HEK293 (cell line): ENCODE measurements at regions not wholly inside any gene's neighbourhood (a gene's known extent, or its start where the extent isn't known, plus 50 kb on each side); places are given as distances from the start of the nearest gene placed in this dataset.
A peak's percentile ranks its signal among the peaks of the same experiment; 100 is the strongest.

Experiments
- CTCF ChIA-PET: fragments of 350-600 bp; formaldehyde crosslinking; extraction: SDS; loops from one replicate; lab custom pipeline; 2021; ENCODE audit warnings: antibody characterized with exemption; lab: Yijun Ruan, JAX
- POLR2A ChIA-PET: fragments of 300-600 bp; formaldehyde crosslinking; extraction: SDS; loops from one replicate; lab custom pipeline; 2020; ENCODE audit warnings: antibody characterized with exemption, inconsistent platforms; lab: Yijun Ruan, JAX
- H3K27ac ChIP-seq: fragments of 200-500 bp; sonication (Bioruptor generic); 2 replicates; pipeline ENCODE4 v1.5.1; 2014; ENCODE audit warnings: low read depth, low read length, control low read depth, inconsistent platforms; ENCODE audit errors: extremely low read depth
- H3K36me3 ChIP-seq, 2 experiments: fragments of 200-500 bp in 1 of 2; sonication (Bioruptor generic) in 1 of 2; 1 replicate in 1 of 2; 2 replicates in 1 of 2; pipeline ENCODE4 v1.5.1; 2014 to 2017; ENCODE audit warnings: inconsistent platforms in 2 of 2, low read length in 2 of 2; ENCODE audit not compliant: control insufficient read depth in 2 of 2, insufficient read depth in 1 of 2
- H3K4me1 ChIP-seq: fragments of 200-500 bp; sonication (Bioruptor generic); 2 replicates; pipeline ENCODE4 v1.5.1; 2014; ENCODE audit warnings: mild to moderate bottlenecking, low read length, inconsistent platforms; ENCODE audit not compliant: control insufficient read depth, insufficient read depth
- H3K4me3 ChIP-seq: 2 replicates; pipeline ENCODE4 v1.5.1; 2011; ENCODE audit warnings: low read depth, mild to moderate bottlenecking, control low read depth, low read length, moderate library complexity
- H3K9me3 ChIP-seq: fragments of 200-500 bp; sonication (Bioruptor generic); 2 replicates; pipeline ENCODE4 v1.5.1; 2014; ENCODE audit warnings: low read depth, low read length, inconsistent platforms; ENCODE audit not compliant: control insufficient read depth, insufficient read depth
- OSR2 ChIP-seq: fragments of 450-650 bp; formaldehyde crosslinking; IDR thresholded peaks from 2 replicates; pipeline ENCODE4 v1.5.1; 2016; ENCODE audit warnings: missing biosample characterization, missing genetic modification characterization
- PRDM1 ChIP-seq: fragments of 450-650 bp; formaldehyde crosslinking; IDR thresholded peaks from 2 replicates; pipeline ENCODE4; 2016; ENCODE audit warnings: missing biosample characterization, missing genetic modification characterization
- SCRT1 ChIP-seq: fragments of 450-650 bp; formaldehyde crosslinking; IDR thresholded peaks from 2 replicates; pipeline ENCODE4 v1.5.1; 2016; ENCODE audit warnings: missing biosample characterization, missing genetic modification characterization, borderline replicate concordance
- SCRT2 ChIP-seq: fragments of 450-650 bp; formaldehyde crosslinking; IDR thresholded peaks from 2 replicates; pipeline ENCODE4 v1.5.1; 2016; ENCODE audit warnings: missing biosample characterization, missing genetic modification characterization
- YY2 ChIP-seq: fragments of 450-650 bp; formaldehyde crosslinking; IDR thresholded peaks from 2 replicates; pipeline ENCODE4 v1.5.1; 2016; ENCODE audit warnings: missing biosample characterization, missing genetic modification characterization
- ZNF274 ChIP-seq, 2 experiments: fragments of 200-500 bp in 1 of 2; fragments of 450-650 bp in 1 of 2; sonication (Bioruptor generic) in 1 of 2; formaldehyde crosslinking in 1 of 2; IDR thresholded peaks; 2 replicates each; pipeline versions ENCODE4 v1.5.1 to v1.6.1; 2014 to 2016; ENCODE audit warnings: borderline replicate concordance in 1 of 2, inconsistent platforms in 1 of 2, low read length in 1 of 2, missing biosample characterization in 1 of 2, missing genetic modification characterization in 1 of 2
- ZNF324 ChIP-seq: fragments of 450-650 bp; formaldehyde crosslinking; IDR thresholded peaks from 2 replicates; pipeline ENCODE4 v1.5.1; 2016; ENCODE audit warnings: missing biosample characterization, missing genetic modification characterization
- ZNF366 ChIP-seq: fragments of 450-650 bp; formaldehyde crosslinking; conservative IDR thresholded peaks from 2 replicates; pipeline ENCODE4 v1.5.1; 2016; ENCODE audit warnings: missing biosample characterization, missing genetic modification characterization
- ZNF571 ChIP-seq: fragments of 450-650 bp; formaldehyde crosslinking; IDR thresholded peaks from 2 replicates; pipeline ENCODE4 v1.5.0; 2017; ENCODE audit warnings: missing biosample characterization, missing genetic modification characterization
- ZNF596 ChIP-seq: fragments of 450-650 bp; IDR thresholded peaks from 2 replicates; pipeline ENCODE4 v1.5.0; 2018; ENCODE audit warnings: missing biosample characterization, mild to moderate bottlenecking, missing genetic modification characterization, moderate library complexity
- ZNF654 ChIP-seq: fragments of 450-650 bp; formaldehyde crosslinking; IDR thresholded peaks from 2 replicates; pipeline ENCODE4 v1.5.1; 2016; ENCODE audit warnings: low read depth, missing biosample characterization, missing genetic modification characterization
- ZSCAN30 ChIP-seq: fragments of 450-650 bp; IDR thresholded peaks from 2 replicates; pipeline ENCODE4 v1.5.1; 2018; ENCODE audit warnings: missing biosample characterization, mild to moderate bottlenecking, missing genetic modification characterization, moderate library complexity
- TF ChIP-seq, protein P1 (sequence below): fragments of 450-650 bp; formaldehyde crosslinking; IDR thresholded peaks from 2 replicates; pipeline ENCODE4 v1.5.1; 2016; ENCODE audit warnings: missing biosample characterization, missing genetic modification characterization
- TF ChIP-seq, protein P2 (sequence below): sonication (generic); formaldehyde crosslinking; IDR thresholded peaks from 2 replicates; pipeline ENCODE4 v1.8.1; 2022; ENCODE audit warnings: mild to moderate bottlenecking, moderate library complexity, missing genetic modification reagents
- TF ChIP-seq, protein P3 (sequence below): fragments of 450-650 bp; formaldehyde crosslinking; IDR thresholded peaks from 2 replicates; pipeline ENCODE4 v1.5.1; 2016; ENCODE audit warnings: missing biosample characterization, missing genetic modification characterization
- TF ChIP-seq, protein P4 (sequence below): fragments of 450-650 bp; formaldehyde crosslinking; IDR thresholded peaks from 2 replicates; pipeline ENCODE4 v1.5.1; 2017; ENCODE audit warnings: missing biosample characterization, missing genetic modification characterization

DNA sequence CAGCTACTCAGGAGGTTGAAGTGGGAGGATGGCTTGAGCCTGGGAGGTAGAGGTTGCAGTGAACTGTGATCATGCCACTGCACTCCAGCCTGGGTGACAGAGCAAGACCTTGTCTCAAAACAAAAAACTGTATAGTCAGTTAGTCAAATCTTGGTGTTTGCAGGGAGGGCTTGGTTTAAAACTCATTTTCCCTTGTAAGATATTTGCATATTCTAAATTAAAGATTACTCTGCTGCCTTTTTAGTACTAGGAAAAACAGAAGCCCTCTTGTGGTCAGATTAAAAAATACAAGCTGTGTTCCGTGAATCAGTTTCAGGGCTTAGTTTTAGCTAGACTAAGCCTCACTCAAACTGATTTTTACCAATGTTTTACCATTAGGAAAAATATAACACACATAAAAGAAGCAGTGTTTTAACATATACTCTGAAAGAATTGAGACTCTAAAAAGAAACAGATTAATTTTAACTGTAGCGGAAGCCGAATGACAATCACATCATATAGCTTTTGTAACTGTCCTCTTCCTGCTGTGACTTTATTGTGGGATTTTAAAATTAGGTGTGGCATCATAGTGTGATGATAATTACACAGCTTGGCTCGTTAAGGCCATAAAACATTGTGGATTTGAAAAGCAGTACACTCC, 84.9 kb upstream of the BASP1 start:
- H3K4me3 ChIP-seq = no peak overlapping the region
- POLR2A ChIA-PET = interaction anchor here (1.0 to 1.2 kb wide), 4 partner anchors 11 to 196 kb away, joined by 3 to 4 read pairs (median 4); partner anchors contain the start of gene MYO10
- no peaks in the 10 kb centered on the region for H3K9me3 ChIP-seq
- H3K4me1 ChIP-seq = no peaks in the 10 kb centered on the region
- H3K27ac ChIP-seq = no peak overlapping the region
- no peaks in the 10 kb centered on the region for H3K36me3 ChIP-seq
- no peak for TF ChIP-seq ZSCAN30 (tag by site-specific recombination)
- peak; percentile 38 for TF ChIP-seq ZNF654
- TF ChIP-seq, protein P1, sequence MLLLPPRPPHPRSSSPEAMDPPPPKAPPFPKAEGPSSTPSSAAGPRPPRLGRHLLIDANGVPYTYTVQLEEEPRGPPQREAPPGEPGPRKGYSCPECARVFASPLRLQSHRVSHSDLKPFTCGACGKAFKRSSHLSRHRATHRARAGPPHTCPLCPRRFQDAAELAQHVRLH (tag by site-specific recombination) = no peak
- CTCF ChIA-PET = interaction anchor here (0.5 to 6.4 kb wide), 78 partner anchors 10 to 643 kb away, joined by 3 to 50 read pairs (median 4); partner anchors contain the start of gene MYO10

DNA sequence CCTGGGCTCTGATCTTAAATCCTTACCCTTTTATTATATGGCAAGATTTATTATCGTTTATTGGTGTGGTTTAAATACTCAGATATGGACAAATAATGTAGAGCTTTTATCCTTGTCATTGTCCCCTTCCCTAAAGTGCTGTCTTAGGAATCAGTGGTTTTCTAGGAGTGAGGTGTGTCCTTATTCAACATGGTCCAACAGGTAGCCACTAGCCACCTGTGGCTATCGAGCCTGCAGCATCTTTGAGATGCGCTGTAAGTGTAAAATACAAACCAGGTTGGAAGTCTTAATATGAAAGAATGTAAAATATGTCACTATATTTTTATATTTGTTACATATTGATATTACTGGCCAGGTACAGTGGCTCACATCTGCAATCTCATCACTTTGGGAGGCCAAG, 82.4 kb upstream of the BASP1 start:
- Histone ChIP-seq H3K27ac (no peak overlapping the region), H3K4me1 (no peaks in the 10 kb centered on the region), H3K36me3 (no peaks in the 10 kb centered on the region), H3K4me3 (no peak overlapping the region), H3K9me3 (no peaks in the 10 kb centered on the region)
- TF ChIP-seq YY2 (tag by site-specific recombination) (no peak), SCRT2 (tag by site-specific recombination) (peak; percentile 98), SCRT1 (tag by site-specific recombination) (peak; percentile 99)
- TF ChIP-seq, protein P2, sequence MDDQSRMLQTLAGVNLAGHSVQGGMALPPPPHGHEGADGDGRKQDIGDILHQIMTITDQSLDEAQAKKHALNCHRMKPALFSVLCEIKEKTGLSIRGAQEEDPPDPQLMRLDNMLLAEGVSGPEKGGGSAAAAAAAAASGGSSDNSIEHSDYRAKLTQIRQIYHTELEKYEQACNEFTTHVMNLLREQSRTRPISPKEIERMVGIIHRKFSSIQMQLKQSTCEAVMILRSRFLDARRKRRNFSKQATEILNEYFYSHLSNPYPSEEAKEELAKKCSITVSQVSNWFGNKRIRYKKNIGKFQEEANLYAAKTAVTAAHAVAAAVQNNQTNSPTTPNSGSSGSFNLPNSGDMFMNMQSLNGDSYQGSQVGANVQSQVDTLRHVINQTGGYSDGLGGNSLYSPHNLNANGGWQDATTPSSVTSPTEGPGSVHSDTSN (CRISPR knock-in tag) = no peak
- ChIA-PET CTCF (interaction anchor here (0.6 to 6.4 kb wide), 3 partner anchors 54 to 202 kb away, joined by 4 to 50 read pairs (median 4); no protein-coding TSS in a partner anchor), POLR2A (no interaction called here)

DNA sequence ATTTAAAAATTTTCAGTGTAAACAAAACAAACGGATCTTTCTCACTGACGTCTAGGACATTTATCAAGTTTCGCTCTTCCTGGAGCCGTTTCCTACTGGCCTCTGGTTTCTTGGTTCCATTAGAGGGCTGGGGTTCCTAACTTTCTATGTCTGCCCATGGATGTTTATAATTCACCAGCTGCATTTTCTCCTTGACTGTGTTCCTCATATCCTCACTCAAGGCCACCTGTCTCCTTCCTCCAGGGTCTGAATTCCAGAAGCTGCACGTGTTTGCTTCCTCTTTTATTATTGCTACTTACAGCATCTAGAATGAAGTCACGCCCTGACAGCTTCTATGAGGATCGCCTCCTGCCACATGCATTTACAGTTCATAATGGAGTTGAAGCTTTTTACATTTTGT, 74.1 kb upstream of the BASP1 start:
- ChIA-PET CTCF (interaction anchor here (0.7 to 2.0 kb wide), 4 partner anchors 11 to 209 kb away, joined by 3 to 9 read pairs (median 6); no protein-coding TSS in a partner anchor), POLR2A (interaction anchor here (1.5 kb wide), 1 partner anchor 10 kb away, joined by 4 read pairs; no protein-coding TSS in a partner anchor)
- H3K4me3 ChIP-seq = no peak overlapping the region
- no peaks in the 10 kb centered on the region for H3K36me3 ChIP-seq
- no peaks in the 10 kb centered on the region for H3K9me3 ChIP-seq
- peaks cover 9% of the 10 kb centered on the region for H3K4me1 ChIP-seq
- H3K27ac ChIP-seq = no peak overlapping the region
- TF ChIP-seq ZNF571 (tag by site-specific recombination) = no peak
- TF ChIP-seq OSR2 (tag by site-specific recombination) = peak; percentile 33; the same call in 1 of the 2 replicates

DNA sequence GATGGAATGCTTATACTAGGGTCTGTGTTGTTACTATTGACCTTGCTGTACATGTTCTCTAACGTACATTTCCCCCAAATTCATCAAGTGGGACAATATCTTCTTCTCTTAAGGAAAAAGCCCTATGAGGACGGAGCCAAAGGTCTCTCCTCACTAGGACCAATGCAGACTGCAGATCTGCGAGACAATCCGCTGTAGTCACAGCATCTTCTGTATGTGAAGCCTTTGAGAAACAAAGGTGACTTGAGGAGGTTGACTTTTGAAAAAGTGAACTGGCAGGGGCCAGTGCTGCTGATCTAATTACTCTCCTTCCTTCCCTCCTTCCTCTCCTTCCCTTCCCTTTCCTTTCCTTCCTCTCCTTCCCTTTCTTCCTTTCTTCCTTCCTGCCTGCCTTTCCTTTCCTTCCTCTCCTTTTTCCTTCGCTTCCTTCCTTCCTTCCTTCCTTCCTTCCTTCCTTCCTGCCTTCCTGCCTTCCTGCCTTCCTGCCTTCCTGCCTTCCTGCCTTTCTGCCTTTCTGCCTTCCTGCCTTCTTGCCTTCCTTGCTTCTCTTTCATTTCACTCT, 71.1 kb upstream of the BASP1 start:
- TF ChIP-seq ZNF596 (tag by site-specific recombination) = no peak
- TF ChIP-seq ZNF366 = peak; percentile 95
- TF ChIP-seq, protein P3, sequence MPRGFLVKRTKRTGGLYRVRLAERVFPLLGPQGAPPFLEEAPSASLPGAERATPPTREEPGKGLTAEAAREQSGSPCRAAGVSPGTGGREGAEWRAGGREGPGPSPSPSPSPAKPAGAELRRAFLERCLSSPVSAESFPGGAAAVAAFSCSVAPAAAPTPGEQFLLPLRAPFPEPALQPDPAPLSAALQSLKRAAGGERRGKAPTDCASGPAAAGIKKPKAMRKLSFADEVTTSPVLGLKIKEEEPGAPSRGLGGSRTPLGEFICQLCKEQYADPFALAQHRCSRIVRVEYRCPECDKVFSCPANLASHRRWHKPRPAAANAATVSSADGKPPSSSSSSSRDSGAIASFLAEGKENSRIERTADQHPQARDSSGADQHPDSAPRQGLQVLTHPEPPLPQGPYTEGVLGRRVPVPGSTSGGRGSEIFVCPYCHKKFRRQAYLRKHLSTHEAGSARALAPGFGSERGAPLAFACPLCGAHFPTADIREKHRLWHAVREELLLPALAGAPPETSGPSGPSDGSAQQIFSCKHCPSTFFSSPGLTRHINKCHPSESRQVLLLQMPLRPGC = no peak
- TF ChIP-seq, protein P4, sequence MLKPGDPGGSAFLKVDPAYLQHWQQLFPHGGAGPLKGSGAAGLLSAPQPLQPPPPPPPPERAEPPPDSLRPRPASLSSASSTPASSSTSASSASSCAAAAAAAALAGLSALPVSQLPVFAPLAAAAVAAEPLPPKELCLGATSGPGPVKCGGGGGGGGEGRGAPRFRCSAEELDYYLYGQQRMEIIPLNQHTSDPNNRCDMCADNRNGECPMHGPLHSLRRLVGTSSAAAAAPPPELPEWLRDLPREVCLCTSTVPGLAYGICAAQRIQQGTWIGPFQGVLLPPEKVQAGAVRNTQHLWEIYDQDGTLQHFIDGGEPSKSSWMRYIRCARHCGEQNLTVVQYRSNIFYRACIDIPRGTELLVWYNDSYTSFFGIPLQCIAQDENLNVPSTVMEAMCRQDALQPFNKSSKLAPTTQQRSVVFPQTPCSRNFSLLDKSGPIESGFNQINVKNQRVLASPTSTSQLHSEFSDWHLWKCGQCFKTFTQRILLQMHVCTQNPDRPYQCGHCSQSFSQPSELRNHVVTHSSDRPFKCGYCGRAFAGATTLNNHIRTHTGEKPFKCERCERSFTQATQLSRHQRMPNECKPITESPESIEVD (tag by site-specific recombination) = no peak
- no peak for TF ChIP-seq ZNF324 (tag by site-specific recombination)
- peak; percentile 90 for TF ChIP-seq PRDM1 (tag by site-specific recombination)
- no peak for TF ChIP-seq ZNF274 (IDR thresholded peaks at IDR 0.05; ENCODE audit: low read length)
- no peak for TF ChIP-seq ZNF274 (tag by site-specific recombination; IDR thresholded peaks at IDR 0.05; ENCODE audit: borderline replicate concordance)
- POLR2A ChIA-PET = no interaction called here
- H3K9me3 ChIP-seq = no peaks in the 10 kb centered on the region
- H3K4me1 ChIP-seq = peaks cover 9% of the 10 kb centered on the region
- H3K36me3 ChIP-seq = no peaks in the 10 kb centered on the region
- CTCF ChIA-PET = no interaction called here
- no peak overlapping the region for H3K27ac ChIP-seq
- no peak overlapping the region for H3K4me3 ChIP-seq
